ENCODE measurements at regions not wholly inside any gene's neighbourhood (a gene's known extent, or its start where the extent isn't known, plus 50 kb on each side); places are given as distances from the start of the nearest gene placed in this dataset.

GRCh38 chr4:152149745-152150144 lies 386.1 kb downstream of the FBXW7 start:
- TF ChIP-seq, protein P1, sequence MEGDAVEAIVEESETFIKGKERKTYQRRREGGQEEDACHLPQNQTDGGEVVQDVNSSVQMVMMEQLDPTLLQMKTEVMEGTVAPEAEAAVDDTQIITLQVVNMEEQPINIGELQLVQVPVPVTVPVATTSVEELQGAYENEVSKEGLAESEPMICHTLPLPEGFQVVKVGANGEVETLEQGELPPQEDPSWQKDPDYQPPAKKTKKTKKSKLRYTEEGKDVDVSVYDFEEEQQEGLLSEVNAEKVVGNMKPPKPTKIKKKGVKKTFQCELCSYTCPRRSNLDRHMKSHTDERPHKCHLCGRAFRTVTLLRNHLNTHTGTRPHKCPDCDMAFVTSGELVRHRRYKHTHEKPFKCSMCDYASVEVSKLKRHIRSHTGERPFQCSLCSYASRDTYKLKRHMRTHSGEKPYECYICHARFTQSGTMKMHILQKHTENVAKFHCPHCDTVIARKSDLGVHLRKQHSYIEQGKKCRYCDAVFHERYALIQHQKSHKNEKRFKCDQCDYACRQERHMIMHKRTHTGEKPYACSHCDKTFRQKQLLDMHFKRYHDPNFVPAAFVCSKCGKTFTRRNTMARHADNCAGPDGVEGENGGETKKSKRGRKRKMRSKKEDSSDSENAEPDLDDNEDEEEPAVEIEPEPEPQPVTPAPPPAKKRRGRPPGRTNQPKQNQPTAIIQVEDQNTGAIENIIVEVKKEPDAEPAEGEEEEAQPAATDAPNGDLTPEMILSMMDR (IDR thresholded peaks at IDR 0.05; ENCODE audit: poor library complexity) = no peak
- TF ChIP-seq EZH2phosphoT487 (IDR thresholded peaks at IDR 0.05; ENCODE audit: low read depth, severe bottlenecking, unreplicated experiment) (no peak), EZH2 (IDR thresholded peaks at IDR 0.05; ENCODE audit: borderline replicate concordance) (no peak)

Measured in hepatocyte (in vitro differentiated cells).